NCI-H460 (cell line): ENCODE measurements at regions not wholly inside any gene's neighbourhood (a gene's known extent, or its start where the extent isn't known, plus 50 kb on each side); places are given as distances from the start of the nearest gene placed in this dataset.
"Not testable (repeated sequence)": the region's sequence is repeated elsewhere in the genome, so short reads cannot be mapped to it uniquely, and the experiment has no call there.

Source experiments
- DNase-seq: peaks from one replicate; pipeline ENCODE4 v3.0.0-alpha.2; 2016; ENCODE audit warnings: low read depth; ENCODE audit errors: extremely low read depth

- DNase-seq, result not testable (repeated sequence)
Observed at GRCh38 chr2:37722971-37723370, 51.5 kb upstream of the CDC42EP3 start.

GRCh38 chr2:37730037-37730818 is 58.8 kb upstream of the CDC42EP3 start:
- DNase-seq, result no peak

- not testable (repeated sequence) for DNase-seq
Observed at GRCh38 chr2:37732412-37732811, 61.0 kb upstream of the CDC42EP3 start.

GRCh38 chr2:37733251-37733650 is 61.8 kb upstream of the CDC42EP3 start:
- DNase-seq, result no peak

GRCh38 chr2:37733955-37734354 is 62.5 kb upstream of the CDC42EP3 start:
- DNase-seq, result not testable (repeated sequence)

- DNase-seq, result not testable (repeated sequence)
Observed at GRCh38 chr2:37734891-37735523, 63.6 kb upstream of the CDC42EP3 start.

GRCh38 chr2:37735524-37735910 is 64.1 kb upstream of the CDC42EP3 start:
- DNase-seq, result not testable (repeated sequence)

GRCh38 chr2:37737507-37737906 is 66.1 kb upstream of the CDC42EP3 start:
- DNase-seq, result no peak

GRCh38 chr2:37738266-37738885 is 66.9 kb upstream of the CDC42EP3 start:
- DNase-seq, result no peak

- DNase-seq, result no peak
Observed at GRCh38 chr2:37739153-37739552, 67.7 kb upstream of the CDC42EP3 start.

- DNase-seq, result no peak
Observed at GRCh38 chr2:37740164-37740739, 68.8 kb upstream of the CDC42EP3 start.

- no peak for DNase-seq
Observed at GRCh38 chr2:37742286-37742685, 70.8 kb upstream of the CDC42EP3 start.

GRCh38 chr2:37744010-37744409 is 72.6 kb upstream of the CDC42EP3 start:
- DNase-seq, result no peak

GRCh38 chr2:37744961-37745360 is 73.5 kb upstream of the CDC42EP3 start:
- not testable (repeated sequence) for DNase-seq

- DNase-seq, result not testable (repeated sequence)
Observed at GRCh38 chr2:37746011-37746410, 74.6 kb upstream of the CDC42EP3 start.

GRCh38 chr2:37746883-37747282 is 75.4 kb upstream of the CDC42EP3 start:
- no peak for DNase-seq

- DNase-seq, result no peak
Observed at GRCh38 chr2:37748541-37748940, 77.1 kb upstream of the CDC42EP3 start.

- DNase-seq, result not testable (repeated sequence)
Observed at GRCh38 chr2:37750286-37750685, 78.8 kb upstream of the CDC42EP3 start.

GRCh38 chr2:37752766-37753165 is 81.3 kb upstream of the CDC42EP3 start:
- no peak for DNase-seq

- DNase-seq, result no peak
Observed at GRCh38 chr2:37753758-37754157, 82.3 kb upstream of the CDC42EP3 start.

- DNase-seq, result not testable (repeated sequence)
Observed at GRCh38 chr2:37755961-37756559, 84.6 kb upstream of the CDC42EP3 start.
